Hematopoietic multipotent progenitor cell treated with erythropoietin and hydrocortisone succinate and interleukin-3 and kit ligand, for 6 days (in vitro differentiated cells): ENCODE measurements at regions not wholly inside any gene's neighbourhood (a gene's known extent, or its start where the extent isn't known, plus 50 kb on each side); places are given as distances from the start of the nearest gene placed in this dataset.

Source experiments
- DNase-seq: peaks from one replicate; pipeline ENCODE4 v3.0.0-alpha.2; 2015

- DNase-seq, result peak; percentile 93
These were observed 59.8 kb upstream of the RPH3AL start for GRCh38 chr17:412211-413015.

GRCh38 chr17:411421-412120, 59.0 kb upstream of the RPH3AL start:
- DNase-seq, result peak; percentile 19

GRCh38 chr17:410543-411401, 58.2 kb upstream of the RPH3AL start:
- DNase-seq, result peak; percentile 87

- peak; percentile 100 for DNase-seq
These were observed 57.4 kb upstream of the RPH3AL start for GRCh38 chr17:409848-410542.

GRCh38 chr17:409308-409847, 56.8 kb upstream of the RPH3AL start:
- no peak for DNase-seq

GRCh38 chr17:404703-405102, 52.1 kb upstream of the RPH3AL start:
- no peak for DNase-seq
